GM19193 (cell line): ENCODE measurements at regions not wholly inside any gene's neighbourhood (a gene's known extent, or its start where the extent isn't known, plus 50 kb on each side); places are given as distances from the start of the nearest gene placed in this dataset.

ENCODE experiments used
- POLR2A ChIP-seq: IDR thresholded peaks from 4 replicates; pipeline ENCODE4 v1.6.1; 2011; ENCODE audit not compliant: insufficient read depth, insufficient read length; ENCODE audit errors: extremely low read depth

- TF ChIP-seq POLR2A: no peak
These were observed 94.2 kb upstream of the GPR26 start for GRCh38 chr10:123571978-123572377.

GRCh38 chr10:123573236-123574108 lies 92.7 kb upstream of the GPR26 start:
- TF ChIP-seq POLR2A: no peak

GRCh38 chr10:123574109-123574698 lies 92.0 kb upstream of the GPR26 start:
- no peak for TF ChIP-seq POLR2A

- TF ChIP-seq POLR2A: no peak
These were observed 91.0 kb upstream of the GPR26 start for GRCh38 chr10:123575105-123575504.

- no peak for TF ChIP-seq POLR2A
These were observed 89.4 kb upstream of the GPR26 start for GRCh38 chr10:123576706-123577105.

GRCh38 chr10:123577921-123578461 lies 88.2 kb upstream of the GPR26 start:
- no peak for TF ChIP-seq POLR2A

- no peak for TF ChIP-seq POLR2A
These were observed 87.4 kb upstream of the GPR26 start for GRCh38 chr10:123578721-123579120.

GRCh38 chr10:123579675-123580074 lies 86.5 kb upstream of the GPR26 start:
- no peak for TF ChIP-seq POLR2A

GRCh38 chr10:123580426-123580825 lies 85.7 kb upstream of the GPR26 start:
- no peak for TF ChIP-seq POLR2A

GRCh38 chr10:123581656-123582055 lies 84.5 kb upstream of the GPR26 start:
- no peak for TF ChIP-seq POLR2A

- TF ChIP-seq POLR2A: no peak
These were observed 83.8 kb upstream of the GPR26 start for GRCh38 chr10:123582084-123582989.

- TF ChIP-seq POLR2A: no peak
These were observed 82.3 kb upstream of the GPR26 start for GRCh38 chr10:123583639-123584418.

GRCh38 chr10:123584419-123584775 lies 81.8 kb upstream of the GPR26 start:
- no peak for TF ChIP-seq POLR2A

GRCh38 chr10:123585477-123586445 lies 80.4 kb upstream of the GPR26 start:
- no peak for TF ChIP-seq POLR2A

- no peak for TF ChIP-seq POLR2A
These were observed 79.0 kb upstream of the GPR26 start for GRCh38 chr10:123587110-123587509.
